Lung (tissue), 11 donors: ENCODE measurements at regions not wholly inside any gene's neighbourhood (a gene's known extent, or its start where the extent isn't known, plus 50 kb on each side); places are given as distances from the start of the nearest gene placed in this dataset.

Source experiments
- ATAC-seq: fragments of 200-7000 bp; cut with Tn5 transposase; one replicate; pipeline ENCODE4 v1.9.1; 2020; ENCODE audit warnings: moderate number of reproducible peaks; ENCODE audit not compliant: insufficient read depth, low FRiP score
- DNase-seq, 3 donors: peaks; one replicate each; pipeline ENCODE4 v3.0.0-alpha.2; 2013 to 2017
- H3K27ac ChIP-seq, 2 donors: one replicate each; pipeline ENCODE4 v1.5.1; 2013; ENCODE audit warnings: mild to moderate bottlenecking in 2 of 2, moderate library complexity in 2 of 2, control low read depth in 1 of 2, inconsistent platforms in 1 of 2, low read depth in 1 of 2, low read length in 1 of 2
- H3K27me3 ChIP-seq, 3 donors: one replicate each; pipeline ENCODE4 v1.5.1; 2013; ENCODE audit warnings: low read length in 2 of 3; ENCODE audit not compliant: control insufficient read depth in 3 of 3, insufficient read depth in 3 of 3
- H3K36me3 ChIP-seq, 4 donors: one replicate each; pipeline ENCODE4 v1.5.1; 2013; ENCODE audit warnings: low read length in 4 of 4, mild to moderate bottlenecking in 1 of 4, moderate library complexity in 1 of 4; ENCODE audit not compliant: control insufficient read depth in 4 of 4, insufficient read depth in 4 of 4
- H3K4me1 ChIP-seq, 5 donors: one replicate each; pipeline ENCODE4 v1.5.1; 2013; ENCODE audit warnings: low read length in 5 of 5, mild to moderate bottlenecking in 2 of 5, moderate library complexity in 1 of 5; ENCODE audit not compliant: control insufficient read depth in 5 of 5, insufficient read depth in 5 of 5
- H3K4me3 ChIP-seq: one replicate; pipeline ENCODE4 v1.5.1; 2013; ENCODE audit warnings: mild to moderate bottlenecking, control low read depth, moderate library complexity
- H3K9ac ChIP-seq, 2 donors: one replicate each; pipeline ENCODE4 v1.5.1; 2013; ENCODE audit warnings: low read length in 2 of 2, control low read depth in 1 of 2; ENCODE audit not compliant: insufficient read depth in 1 of 2
- H3K9me3 ChIP-seq, 4 donors: one replicate each; pipeline ENCODE4 v1.5.1; 2013; ENCODE audit warnings: low read length in 3 of 4, mild to moderate bottlenecking in 1 of 4, moderate library complexity in 1 of 4; ENCODE audit not compliant: control insufficient read depth in 4 of 4, insufficient read depth in 3 of 4
- CTCF ChIP-seq: IDR thresholded peaks from 2 replicates; pipeline ENCODE4 v1.5.1; 2012; ENCODE audit warnings: mild to moderate bottlenecking; ENCODE audit errors: control extremely low read depth, extremely low read depth
- WGBS, 2 donors: extraction: QIAGEN DNeasy Blood & Tissue Kit; methylation state at CpG; one replicate each; pipeline ENCODE4 v1.1.7; 2013; 5-methylcytosine and 5-hydroxymethylcytosine counted together
- donor health status: control.
- donor health status: control.
- donor health status: Bipolar disorder and iron deficiency.
- donor health status: healthy.
- donor health status: DM: yes; HTN: yes; CAD: no.

DNA sequence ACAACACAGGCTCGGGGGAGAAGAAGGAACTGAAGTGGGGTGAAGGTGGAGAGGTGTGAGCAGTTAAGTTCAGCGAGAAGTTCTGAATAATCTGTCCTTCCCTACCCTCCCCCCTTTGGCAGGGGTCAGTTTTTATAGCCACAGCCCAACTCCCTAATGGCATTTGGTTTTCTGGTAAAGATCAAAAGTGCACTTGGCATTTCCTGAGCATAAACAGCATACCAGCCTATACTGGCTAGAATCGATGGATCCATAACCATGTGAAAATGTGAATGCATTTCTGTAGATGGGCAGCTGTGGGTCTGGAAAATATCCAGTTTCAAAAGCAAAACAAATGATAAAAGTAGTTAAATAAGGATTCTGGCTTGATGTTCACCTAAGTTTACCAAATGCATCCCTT lies 410.9 kb downstream of the PLK2 start:
- H3K27ac ChIP-seq = no peak overlapping the region

GRCh38 chr5:58048185-58048925 lies 411.5 kb downstream of the PLK2 start:
- no peaks in the 10 kb centered on the region for H3K27me3 ChIP-seq
- no peak for TF ChIP-seq CTCF
- peaks cover 0 to 3% (median 0%) of the 10 kb centered on the region in 5 donors for H3K4me1 ChIP-seq
- 92 to 97% methylated on average over 4 of the region's 4 CpGs for WGBS, 2 donors
- no peak overlapping the region for H3K4me3 ChIP-seq
- H3K9ac ChIP-seq = no peak overlapping the region
- H3K36me3 ChIP-seq = no peaks in the 10 kb centered on the region
- no peaks in the 10 kb centered on the region for H3K9me3 ChIP-seq
- ATAC-seq = no peak
- no peak for DNase-seq
- H3K27ac ChIP-seq = no peak overlapping the region

More for the DNA sequence above, 410.9 kb downstream of the PLK2 start:
- H3K4me3 ChIP-seq = no peak overlapping the region
- no peaks in the 10 kb centered on the region for H3K36me3 ChIP-seq
- 81 to 91% methylated on average over 3 of the region's 3 CpGs for WGBS, 2 donors
- no peak overlapping the region for H3K9ac ChIP-seq
- DNase-seq (no peak), ATAC-seq (no peak)
- H3K4me1 ChIP-seq = peaks cover 0 to 3% (median 0%) of the 10 kb centered on the region in 5 donors
- TF ChIP-seq CTCF = no peak
- H3K27me3 ChIP-seq = no peaks in the 10 kb centered on the region
- no peaks in the 10 kb centered on the region for H3K9me3 ChIP-seq

GRCh38 chr5:58046371-58046770 lies 413.5 kb downstream of the PLK2 start:
- 86 to 100% methylated on average over 1 of the region's 1 CpG for WGBS, 2 donors
- no peaks in the 10 kb centered on the region for H3K9me3 ChIP-seq
- no peaks in the 10 kb centered on the region for H3K27me3 ChIP-seq
- no peak overlapping the region for H3K4me3 ChIP-seq
- no peaks in the 10 kb centered on the region for H3K36me3 ChIP-seq
- no peak for DNase-seq
- no peak overlapping the region for H3K27ac ChIP-seq
- ATAC-seq = no peak
- peaks cover 0 to 3% (median 0%) of the 10 kb centered on the region in 5 donors for H3K4me1 ChIP-seq
- TF ChIP-seq CTCF = no peak
- H3K9ac ChIP-seq = no peak overlapping the region

- no peaks in the 10 kb centered on the region for H3K36me3 ChIP-seq
- no peak overlapping the region for H3K27ac ChIP-seq
- H3K4me1 ChIP-seq = peaks cover 0 to 3% (median 2%) of the 10 kb centered on the region in 5 donors
- H3K9ac ChIP-seq = no peak overlapping the region
- no peak for TF ChIP-seq CTCF
- WGBS, 2 donors = 80 to 98% methylated on average over 6 of the region's 6 CpGs
- DNase-seq (no peak), ATAC-seq (no peak)
- no peaks in the 10 kb centered on the region for H3K9me3 ChIP-seq
- H3K27me3 ChIP-seq = no peaks in the 10 kb centered on the region
- H3K4me3 ChIP-seq = no peak overlapping the region
Observed at GRCh38 chr5:58044166-58044565, 415.7 kb downstream of the PLK2 start.
